ENCODE measurements at regions not wholly inside any gene's neighbourhood (a gene's known extent, or its start where the extent isn't known, plus 50 kb on each side); places are given as distances from the start of the nearest gene placed in this dataset.

DNA sequence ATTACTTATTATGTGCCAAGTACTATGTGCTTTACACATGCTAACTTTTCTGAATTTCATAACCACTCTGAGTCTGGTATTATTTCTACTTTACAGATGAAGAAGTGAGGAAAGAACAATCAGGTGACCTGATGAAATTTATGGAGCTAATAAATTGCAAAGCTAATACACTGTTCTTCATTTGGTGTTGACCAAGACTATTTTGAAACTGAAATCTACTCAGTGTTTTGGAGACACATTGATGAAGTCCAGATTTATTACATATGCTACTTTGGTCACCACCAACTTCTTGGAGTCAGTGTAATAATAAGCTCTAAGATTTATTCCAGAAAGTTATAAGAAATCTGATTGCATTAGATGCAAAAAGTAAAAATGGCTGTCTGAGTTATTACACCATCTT, 637.9 kb downstream of the FAT4 start:
- Histone ChIP-seq H3K27ac (ENCODE audit: insufficient read depth, low read depth, low read length) (no peak overlapping the region), H2AFZ (ENCODE audit: low read depth, low read length) (no peak overlapping the region), H3K4me3 (replicated peaks in 1 of 3; ENCODE audit: insufficient read depth in 1 of 3, low read depth in 1 of 3, low read length in 3 of 3) (no peak overlapping the region), H3K36me3 (ENCODE audit: control insufficient read depth in 2 of 2, extremely low read depth in 1 of 2, insufficient read depth in 2 of 2, low read length in 2 of 2) (no peaks in the 10 kb centered on the region), H3K27me3 (ENCODE audit: control insufficient read depth in 2 of 2, insufficient read depth in 2 of 2, low read length in 2 of 2) (no peaks in the 10 kb centered on the region), H3K9ac (replicated peaks; ENCODE audit: extremely low read depth, insufficient read depth, low read length) (no peak overlapping the region), H3K79me2 (ENCODE audit: control insufficient read depth, insufficient read depth, low read length) (no peaks in the 10 kb centered on the region), H3K4me1 (ENCODE audit: control insufficient read depth, extremely low read depth, insufficient read depth, low read length) (no peaks in the 10 kb centered on the region), H3K9me1 (replicated peaks; ENCODE audit: control insufficient read depth, extremely low read depth, insufficient read depth, low read length) (no peaks in the 10 kb centered on the region), H4K20me1 (replicated peaks; ENCODE audit: control insufficient read depth, extremely low read depth, insufficient read depth, low read length) (no peaks in the 10 kb centered on the region), H3K4me2 (ENCODE audit: insufficient read depth, low read length) (no peak overlapping the region), H3K9me3 (replicated peaks; ENCODE audit: control insufficient read depth, insufficient read depth, low read length) (no peaks in the 10 kb centered on the region)
- POLR2A ChIA-PET, result no interaction called here
- DNase-seq (ENCODE audit: low read depth, low spot score) (no peak), FAIRE-seq (no peak)
- TF ChIP-seq JUN (IDR thresholded peaks at IDR 0.05; ENCODE audit: borderline replicate concordance, insufficient read depth, insufficient read length, low read depth) (no peak), GATA2 (IDR thresholded peaks at IDR 0.05; ENCODE audit: insufficient read depth, insufficient read length, low read depth, low read length) (no peak), POLR2A (IDR thresholded peaks at IDR 0.05; ENCODE audit: low read depth, low read length) (no peak), FOS (IDR thresholded peaks at IDR 0.05; ENCODE audit: borderline replicate concordance, insufficient read depth, low read length) (no peak), POLR2AphosphoS5 (IDR thresholded peaks at IDR 0.05; ENCODE audit: insufficient read depth, low read depth, low read length) (no peak), EZH2 (IDR thresholded peaks at IDR 0.05; ENCODE audit: borderline replicate concordance, low read depth, low read length, severe bottlenecking) (no peak), MYC (IDR thresholded peaks at IDR 0.05; ENCODE audit: low read depth, low read length) (no peak)
- TF ChIP-seq, protein P1, sequence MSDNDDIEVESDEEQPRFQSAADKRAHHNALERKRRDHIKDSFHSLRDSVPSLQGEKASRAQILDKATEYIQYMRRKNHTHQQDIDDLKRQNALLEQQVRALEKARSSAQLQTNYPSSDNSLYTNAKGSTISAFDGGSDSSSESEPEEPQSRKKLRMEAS (IDR thresholded peaks at IDR 0.05; ENCODE audit: insufficient read depth, insufficient read length), result no peak
- TF ChIP-seq, protein P2, sequence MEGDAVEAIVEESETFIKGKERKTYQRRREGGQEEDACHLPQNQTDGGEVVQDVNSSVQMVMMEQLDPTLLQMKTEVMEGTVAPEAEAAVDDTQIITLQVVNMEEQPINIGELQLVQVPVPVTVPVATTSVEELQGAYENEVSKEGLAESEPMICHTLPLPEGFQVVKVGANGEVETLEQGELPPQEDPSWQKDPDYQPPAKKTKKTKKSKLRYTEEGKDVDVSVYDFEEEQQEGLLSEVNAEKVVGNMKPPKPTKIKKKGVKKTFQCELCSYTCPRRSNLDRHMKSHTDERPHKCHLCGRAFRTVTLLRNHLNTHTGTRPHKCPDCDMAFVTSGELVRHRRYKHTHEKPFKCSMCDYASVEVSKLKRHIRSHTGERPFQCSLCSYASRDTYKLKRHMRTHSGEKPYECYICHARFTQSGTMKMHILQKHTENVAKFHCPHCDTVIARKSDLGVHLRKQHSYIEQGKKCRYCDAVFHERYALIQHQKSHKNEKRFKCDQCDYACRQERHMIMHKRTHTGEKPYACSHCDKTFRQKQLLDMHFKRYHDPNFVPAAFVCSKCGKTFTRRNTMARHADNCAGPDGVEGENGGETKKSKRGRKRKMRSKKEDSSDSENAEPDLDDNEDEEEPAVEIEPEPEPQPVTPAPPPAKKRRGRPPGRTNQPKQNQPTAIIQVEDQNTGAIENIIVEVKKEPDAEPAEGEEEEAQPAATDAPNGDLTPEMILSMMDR (IDR thresholded peaks at IDR 0.05; ENCODE audit: extremely low read depth in 1 of 2, insufficient read depth in 1 of 2, low read depth in 1 of 2, low read length in 2 of 2), result no peak
- no TSS peak for BruUV-seq (replicated peaks)
- intact Hi-C loops (cut with micrococcal nuclease) (no loop called here), dilution Hi-C loops (cut with MboI; ENCODE audit: extremely low pct_ligation_motif_present, low sequenced_read_pairs) (no loop called here)
- CTCF ChIA-PET, result interaction anchor here (1.4 kb wide), 1 partner anchor 16 kb away, joined by 3 read pairs; no protein-coding TSS in a partner anchor
